T-helper 2 cell treated with Interferon-gamma antibody and Interleukin-4, amounts not matched to agents 5 μg/mL and 100 μg/mL, for 36 hours (primary cell): ENCODE measurements at regions not wholly inside any gene's neighbourhood (a gene's known extent, or its start where the extent isn't known, plus 50 kb on each side); places are given as distances from the start of the nearest gene placed in this dataset.
"Not testable (repeated sequence)": the region's sequence is repeated elsewhere in the genome, so short reads cannot be mapped to it uniquely, and the experiment has no call there.

Experiments
- DNase-seq: peaks from one replicate; pipeline ENCODE4 v3.0.0; 2021; ENCODE audit warnings: low spot score
- H3K27ac Mint-ChIP-seq: one replicate; pipeline ENCODE4 v1.8.0; 2021; ENCODE audit warnings: mild to moderate bottlenecking, mixed read lengths
- H3K27me3 Mint-ChIP-seq: one replicate; pipeline ENCODE4 v1.8.0; 2021; ENCODE audit warnings: low read depth, mixed read lengths
- H3K36me3 Mint-ChIP-seq: one replicate; pipeline ENCODE4 v1.8.0; 2021; ENCODE audit warnings: low read depth, mixed read lengths
- H3K4me1 Mint-ChIP-seq: one replicate; pipeline ENCODE4 v1.8.0; 2021; ENCODE audit warnings: low read depth, mixed read lengths
- H3K4me3 Mint-ChIP-seq: one replicate; pipeline ENCODE4 v1.8.0; 2022; ENCODE audit warnings: mild to moderate bottlenecking, moderate library complexity, mixed read lengths
- H3K9me3 Mint-ChIP-seq: one replicate; pipeline ENCODE4 v1.8.0; 2021; ENCODE audit warnings: mixed read lengths

DNA sequence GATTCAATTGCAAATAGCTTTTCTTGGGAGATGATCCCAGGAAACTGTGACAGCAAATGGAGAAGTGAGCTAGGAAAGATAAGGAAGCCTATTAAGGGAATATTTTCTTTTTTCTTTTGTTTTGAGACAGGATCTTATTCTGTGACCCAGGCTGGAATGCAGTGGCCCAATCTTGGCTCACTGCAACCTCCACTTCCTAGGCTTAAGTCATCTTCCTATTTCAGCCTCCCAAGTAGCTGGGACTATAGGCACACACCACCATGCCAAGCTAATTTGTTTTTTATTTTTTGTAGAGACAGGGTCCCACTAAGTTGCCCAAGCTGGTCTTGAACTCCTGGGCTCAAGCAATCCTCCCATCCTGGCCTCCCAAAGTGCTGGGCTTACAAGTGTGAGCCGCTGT lies 433.7 kb downstream of the RPS6KC1 start:
- Mint-ChIP-seq H3K4me3 (no peak overlapping the region), H3K9me3 (no peaks in the 10 kb centered on the region), H3K4me1 (no peaks in the 10 kb centered on the region), H3K36me3 (no peaks in the 10 kb centered on the region), H3K27ac (no peak overlapping the region), H3K27me3 (no peaks in the 10 kb centered on the region)
- DNase-seq = no peak

DNA sequence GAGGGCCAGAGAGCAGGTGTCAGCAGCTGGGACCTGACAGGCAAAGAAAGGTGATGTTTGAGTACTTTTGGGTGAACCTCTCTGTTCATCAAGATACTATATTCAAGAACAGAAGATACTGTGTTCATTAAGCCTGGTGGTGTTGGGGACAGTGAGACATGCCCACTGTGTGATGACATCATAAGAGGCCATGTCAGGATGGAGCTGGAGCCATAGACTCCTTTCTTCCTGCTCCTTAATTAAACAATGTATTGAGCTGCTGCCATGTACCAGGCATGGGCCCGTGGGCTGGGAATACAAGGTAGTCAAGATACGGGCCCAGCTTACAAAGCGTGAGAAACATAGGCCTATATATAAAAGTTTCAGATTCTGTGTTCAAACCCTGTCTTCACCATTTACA lies 435.4 kb downstream of the RPS6KC1 start:
- Mint-ChIP-seq H3K27ac (no peak overlapping the region), H3K9me3 (no peaks in the 10 kb centered on the region), H3K27me3 (no peaks in the 10 kb centered on the region), H3K4me1 (no peaks in the 10 kb centered on the region), H3K36me3 (no peaks in the 10 kb centered on the region), H3K4me3 (no peak overlapping the region)
- DNase-seq = no peak

DNA sequence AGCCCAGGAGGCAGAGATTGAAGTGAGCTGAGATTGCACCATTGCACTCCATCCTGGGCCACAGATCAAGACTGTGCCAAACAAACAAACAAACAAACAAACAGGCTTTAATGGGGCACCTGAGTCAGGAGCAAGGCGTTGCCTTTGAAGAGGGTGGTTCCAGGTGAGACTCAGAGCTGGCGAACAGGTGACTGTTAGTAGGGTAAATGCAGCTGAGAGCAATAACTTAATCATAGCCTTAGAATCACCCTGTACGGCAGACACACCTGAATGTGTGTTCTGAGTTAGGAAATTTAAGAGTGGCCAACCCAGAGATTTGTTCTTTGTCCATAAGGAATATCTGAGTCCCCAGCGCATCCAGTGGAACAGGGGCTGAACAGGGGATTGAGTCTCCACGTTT lies 440.4 kb downstream of the RPS6KC1 start:
- no peaks in the 10 kb centered on the region for H3K36me3 Mint-ChIP-seq
- no peaks in the 10 kb centered on the region for H3K4me1 Mint-ChIP-seq
- H3K27me3 Mint-ChIP-seq = no peaks in the 10 kb centered on the region
- no peaks in the 10 kb centered on the region for H3K9me3 Mint-ChIP-seq
- H3K4me3 Mint-ChIP-seq = no peak overlapping the region
- H3K27ac Mint-ChIP-seq = no peak overlapping the region
- DNase-seq = no peak

DNA sequence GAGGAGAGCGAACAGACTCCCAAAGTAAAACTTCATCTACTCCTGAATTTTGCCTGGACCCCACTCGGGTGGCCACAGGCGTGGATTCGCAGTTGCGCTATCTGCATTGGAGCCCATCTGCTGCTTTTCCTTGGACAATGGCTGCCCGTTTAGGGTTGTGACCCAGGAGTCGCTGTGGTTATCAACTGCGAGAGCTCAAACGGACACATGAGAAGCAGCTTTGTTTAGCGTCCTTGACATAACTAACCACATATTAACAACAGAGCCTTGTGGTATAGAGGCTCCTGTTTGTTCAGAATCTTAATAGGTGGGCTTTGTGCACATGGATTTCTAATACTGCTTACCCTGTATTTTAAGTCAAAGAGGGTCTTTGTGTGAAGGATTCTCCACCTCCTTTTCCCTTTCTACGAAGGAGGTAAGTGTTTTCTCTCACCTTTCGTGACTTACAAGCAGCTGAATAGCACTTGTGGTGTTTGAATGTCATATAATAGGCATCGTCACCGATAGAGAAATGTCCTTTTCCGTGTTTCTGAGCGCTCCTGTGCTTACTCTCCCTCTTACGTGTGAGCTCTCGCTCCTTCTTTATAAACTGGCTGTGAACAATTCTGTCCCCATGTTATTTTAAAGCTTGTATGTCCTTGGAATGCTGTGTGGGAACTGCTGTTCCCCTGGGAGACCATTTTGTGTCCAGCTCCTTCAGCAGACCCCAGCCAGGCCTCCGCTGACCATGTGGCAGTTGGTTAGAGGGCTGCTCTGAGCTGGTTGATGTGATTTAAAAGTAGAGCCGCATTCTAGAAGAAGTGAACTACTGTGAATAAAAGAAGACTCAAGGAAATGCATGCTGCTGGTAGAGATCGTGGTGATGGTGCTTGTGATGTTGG lies 441.4 kb downstream of the RPS6KC1 start:
- no peaks in the 10 kb centered on the region for H3K27me3 Mint-ChIP-seq
- H3K9me3 Mint-ChIP-seq = no peaks in the 10 kb centered on the region
- no peaks in the 10 kb centered on the region for H3K4me1 Mint-ChIP-seq
- no peak overlapping the region for H3K4me3 Mint-ChIP-seq
- no peak overlapping the region for H3K27ac Mint-ChIP-seq
- DNase-seq = no peak
- H3K36me3 Mint-ChIP-seq = no peaks in the 10 kb centered on the region

GRCh38 chr1:213499444-213499843 lies 448.4 kb downstream of the RPS6KC1 start:
- H3K27me3 Mint-ChIP-seq = no peaks in the 10 kb centered on the region
- H3K27ac Mint-ChIP-seq = no peak overlapping the region
- DNase-seq = no peak

GRCh38 chr1:213507472-213508223 lies 456.6 kb downstream of the RPS6KC1 start:
- Mint-ChIP-seq H3K36me3 (no peaks in the 10 kb centered on the region), H3K9me3 (no peaks in the 10 kb centered on the region), H3K4me1 (no peaks in the 10 kb centered on the region), H3K27ac (no peak overlapping the region), H3K4me3 (no peak overlapping the region), H3K27me3 (no peaks in the 10 kb centered on the region)
- no peak for DNase-seq

More at GRCh38 chr1:213499444-213499843, 448.4 kb downstream of the RPS6KC1 start:
- H3K4me3 Mint-ChIP-seq = no peak overlapping the region
- no peaks in the 10 kb centered on the region for H3K36me3 Mint-ChIP-seq
- no peaks in the 10 kb centered on the region for H3K9me3 Mint-ChIP-seq
- H3K4me1 Mint-ChIP-seq = no peaks in the 10 kb centered on the region

GRCh38 chr1:213511173-213511572 lies 460.1 kb downstream of the RPS6KC1 start:
- Mint-ChIP-seq H3K27ac (no peak overlapping the region), H3K36me3 (no peaks in the 10 kb centered on the region), H3K4me1 (no peaks in the 10 kb centered on the region), H3K4me3 (no peak overlapping the region), H3K27me3 (no peaks in the 10 kb centered on the region), H3K9me3 (no peaks in the 10 kb centered on the region)
- no peak for DNase-seq

GRCh38 chr1:213512316-213512715 lies 461.3 kb downstream of the RPS6KC1 start:
- Mint-ChIP-seq H3K27me3 (no peaks in the 10 kb centered on the region), H3K9me3 (no peaks in the 10 kb centered on the region)
- DNase-seq = no peak

GRCh38 chr1:213513006-213513405 lies 462.0 kb downstream of the RPS6KC1 start:
- Mint-ChIP-seq H3K9me3 (no peaks in the 10 kb centered on the region), H3K4me1 (no peaks in the 10 kb centered on the region), H3K27ac (no peak overlapping the region), H3K4me3 (no peak overlapping the region), H3K27me3 (no peaks in the 10 kb centered on the region), H3K36me3 (no peaks in the 10 kb centered on the region)
- DNase-seq = no peak

More at GRCh38 chr1:213512316-213512715, 461.3 kb downstream of the RPS6KC1 start:
- H3K27ac Mint-ChIP-seq = no peak overlapping the region
- no peaks in the 10 kb centered on the region for H3K4me1 Mint-ChIP-seq
- no peaks in the 10 kb centered on the region for H3K36me3 Mint-ChIP-seq
- H3K4me3 Mint-ChIP-seq = no peak overlapping the region

DNA sequence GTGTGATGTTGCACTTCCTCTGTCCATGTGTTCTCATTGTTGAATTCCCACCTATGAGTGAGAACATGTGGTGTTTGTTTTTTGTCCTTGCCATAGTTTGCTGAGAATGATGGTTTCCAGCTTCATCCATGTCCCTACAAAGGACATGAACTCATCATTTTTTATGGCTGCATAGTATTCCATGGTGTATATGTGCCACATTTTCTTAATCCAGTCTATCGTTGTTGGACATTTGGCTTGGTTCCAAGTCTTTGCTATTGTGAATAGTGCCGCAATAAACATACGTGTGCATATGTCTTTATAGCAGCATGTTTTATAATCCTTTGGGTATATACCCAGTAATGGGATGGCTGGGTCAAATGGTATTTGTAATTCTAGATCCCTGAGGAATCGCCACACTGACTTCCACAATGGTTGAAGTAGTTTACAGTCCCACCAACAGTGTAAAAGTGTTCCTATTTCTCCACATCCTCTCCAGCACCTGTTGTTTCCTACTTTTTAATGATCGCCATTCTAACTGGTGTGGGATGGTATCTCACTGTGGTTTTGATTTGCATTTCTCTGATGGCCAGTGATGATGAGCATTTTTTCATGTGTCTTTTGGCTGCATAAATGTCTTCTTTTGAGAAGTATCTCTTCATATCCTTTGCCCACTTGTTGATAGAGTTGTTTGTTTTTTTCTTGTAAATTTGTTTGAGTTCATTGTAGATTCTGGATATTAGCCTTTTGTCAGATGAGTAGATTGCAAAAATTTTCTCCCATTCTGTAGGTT lies 463.6 kb downstream of the RPS6KC1 start:
- DNase-seq, H3K36me3 Mint-ChIP-seq, H3K9me3 Mint-ChIP-seq, H3K4me3 Mint-ChIP-seq, H3K4me1 Mint-ChIP-seq, H3K27ac Mint-ChIP-seq, H3K27me3 Mint-ChIP-seq: not testable (repeated sequence)

- Mint-ChIP-seq H3K4me3 (no peak overlapping the region), H3K4me1 (no peaks in the 10 kb centered on the region), H3K27ac (no peak overlapping the region), H3K36me3 (no peaks in the 10 kb centered on the region), H3K27me3 (peaks cover 2% of the 10 kb centered on the region), H3K9me3 (no peaks in the 10 kb centered on the region)
- no peak for DNase-seq
These were observed 468.1 kb downstream of the RPS6KC1 start for GRCh38 chr1:213519098-213519497.

DNA sequence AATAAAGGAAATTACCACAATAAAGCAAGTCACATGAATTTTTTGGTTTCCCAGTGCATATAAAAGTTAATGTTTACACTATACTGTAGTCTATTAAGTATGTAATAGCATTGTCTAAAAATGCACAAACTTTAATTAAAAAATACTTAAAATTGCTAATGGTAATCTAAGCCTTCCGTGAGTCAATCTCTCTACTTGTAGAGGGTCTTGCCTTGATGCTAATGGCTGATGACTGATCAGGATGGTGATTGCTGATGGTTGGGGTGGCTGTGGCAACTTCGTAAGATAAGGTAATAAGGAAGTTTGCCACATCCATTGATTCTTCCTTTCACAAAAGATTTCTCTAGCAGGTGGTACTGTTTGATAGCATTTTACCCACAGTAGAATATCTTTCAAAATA lies 466.6 kb upstream of the PROX1 start:
- peaks cover 2% of the 10 kb centered on the region for H3K27me3 Mint-ChIP-seq
- H3K9me3 Mint-ChIP-seq = no peaks in the 10 kb centered on the region
- H3K4me3 Mint-ChIP-seq = no peak overlapping the region
- no peak for DNase-seq
- no peaks in the 10 kb centered on the region for H3K36me3 Mint-ChIP-seq
- no peak overlapping the region for H3K27ac Mint-ChIP-seq
- H3K4me1 Mint-ChIP-seq = no peaks in the 10 kb centered on the region

DNA sequence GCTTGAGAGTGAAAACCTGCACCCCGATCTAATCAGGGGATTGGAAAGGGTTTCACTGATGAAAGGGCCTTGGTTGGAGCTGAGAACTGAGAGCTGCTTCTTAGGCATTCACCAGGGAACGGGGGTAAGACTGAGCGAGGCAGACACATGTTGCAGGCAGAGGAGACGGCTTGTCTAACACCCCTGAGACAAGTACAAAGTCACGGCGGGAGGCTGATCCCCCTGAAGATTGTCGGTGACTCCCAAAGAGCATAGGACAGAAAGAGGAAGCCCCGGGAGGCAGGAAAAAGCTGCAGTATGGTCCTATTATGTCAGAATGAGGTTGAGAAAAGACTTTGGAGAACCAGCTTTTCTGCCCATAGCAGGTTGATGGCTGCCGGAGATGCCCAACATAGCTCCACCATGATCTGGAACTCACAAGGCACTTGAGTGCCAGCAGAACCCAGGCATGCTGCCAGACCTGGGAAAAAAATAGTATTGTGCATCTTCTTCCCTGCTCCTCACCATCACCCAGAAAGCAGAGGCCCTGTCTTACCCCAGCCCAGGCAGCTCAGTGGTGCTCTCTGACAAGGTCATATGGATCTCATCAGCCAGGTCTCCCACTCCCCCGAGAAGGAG lies 463.9 kb upstream of the PROX1 start:
- Mint-ChIP-seq H3K4me3 (no peak overlapping the region), H3K4me1 (no peaks in the 10 kb centered on the region), H3K27me3 (peaks cover 4% of the 10 kb centered on the region), H3K36me3 (no peaks in the 10 kb centered on the region), H3K27ac (no peak overlapping the region), H3K9me3 (no peaks in the 10 kb centered on the region)
- no peak for DNase-seq
